ENCODE measurements at regions not wholly inside any gene's neighbourhood (a gene's known extent, or its start where the extent isn't known, plus 50 kb on each side); places are given as distances from the start of the nearest gene placed in this dataset.

DNA sequence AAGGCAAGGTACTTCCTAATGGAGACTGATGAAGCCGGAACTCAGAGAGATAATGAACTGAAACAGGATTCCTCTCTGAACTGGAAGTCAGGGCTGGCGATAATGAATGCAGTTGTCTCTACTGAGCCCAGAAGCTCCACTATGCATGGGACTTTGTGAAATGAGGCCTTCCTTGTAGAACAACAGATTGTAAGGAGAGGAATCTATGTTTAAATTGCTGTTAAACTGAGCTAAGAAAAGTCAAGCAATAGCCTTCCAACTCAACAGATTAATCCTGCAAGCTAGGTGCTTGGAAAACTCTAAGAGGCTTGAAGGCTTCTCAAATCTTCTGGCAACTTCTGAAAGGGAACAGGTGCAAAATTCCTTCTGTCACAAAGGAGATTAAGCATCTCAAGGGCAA is 119.5 kb upstream of the ARHGAP5 start:
- no peak for ATAC-seq

DNA sequence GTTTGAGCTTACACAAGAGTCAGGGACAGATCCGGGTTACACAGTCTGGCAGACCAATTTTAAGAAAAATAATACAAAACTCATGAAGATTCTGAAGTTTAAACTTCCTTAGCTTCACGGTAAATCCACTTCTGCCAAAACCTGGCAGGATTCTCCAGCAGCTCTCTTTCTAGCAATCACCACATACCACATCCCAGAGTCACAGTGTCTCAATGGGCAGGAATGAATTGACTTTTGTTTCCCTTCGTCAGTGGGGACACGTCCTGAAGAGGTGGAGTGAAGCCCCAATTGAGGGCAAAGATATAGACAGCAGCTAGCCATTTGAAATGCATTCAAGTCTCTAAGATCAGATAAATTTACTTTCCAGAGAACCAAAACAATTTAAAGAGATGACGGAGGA is 117.1 kb upstream of the ARHGAP5 start:
- peaks cover 22% of the 10 kb centered on the region for H3K4me1 ChIP-seq
- DNase-seq (ENCODE audit: low read depth in 1 of 2, low spot score in 1 of 2): no peak
- WGBS (ENCODE audit: missing lambda C conversion rate): 90% methylated on average over 5 of the region's 5 CpGs
- peaks cover 18% of the 10 kb centered on the region; the same call in 2 of the 3 replicates for H3K9me3 ChIP-seq
- ChIA-PET CTCF (interaction anchor here (0.6 to 1.6 kb wide), 3 partner anchors 9 to 1718 kb away, joined by 3 read pairs; no protein-coding TSS in a partner anchor), POLR2A (no interaction called here)
- no peak overlapping the region for H3K4me2 ChIP-seq
- H3K4me3 ChIP-seq: no peak overlapping the region
- FAIRE-seq: no peak
- ATAC-seq: no peak
- H3K27ac ChIP-seq: no peak overlapping the region
- TF ChIP-seq TP53 (CRISPR knock-in tag; IDR thresholded peaks at IDR 0.05): no peak
- TF ChIP-seq HOXB5 (CRISPR knock-in tag; IDR thresholded peaks at IDR 0.05): no peak
- TF ChIP-seq GATA3 (IDR thresholded peaks at IDR 0.05; ENCODE audit: borderline replicate concordance): no peak
- no peak for TF ChIP-seq HDAC2 (IDR thresholded peaks at IDR 0.05)
- TF ChIP-seq EHMT2 (IDR thresholded peaks at IDR 0.05; ENCODE audit: low read depth): no peak
- TF ChIP-seq, protein P1, sequence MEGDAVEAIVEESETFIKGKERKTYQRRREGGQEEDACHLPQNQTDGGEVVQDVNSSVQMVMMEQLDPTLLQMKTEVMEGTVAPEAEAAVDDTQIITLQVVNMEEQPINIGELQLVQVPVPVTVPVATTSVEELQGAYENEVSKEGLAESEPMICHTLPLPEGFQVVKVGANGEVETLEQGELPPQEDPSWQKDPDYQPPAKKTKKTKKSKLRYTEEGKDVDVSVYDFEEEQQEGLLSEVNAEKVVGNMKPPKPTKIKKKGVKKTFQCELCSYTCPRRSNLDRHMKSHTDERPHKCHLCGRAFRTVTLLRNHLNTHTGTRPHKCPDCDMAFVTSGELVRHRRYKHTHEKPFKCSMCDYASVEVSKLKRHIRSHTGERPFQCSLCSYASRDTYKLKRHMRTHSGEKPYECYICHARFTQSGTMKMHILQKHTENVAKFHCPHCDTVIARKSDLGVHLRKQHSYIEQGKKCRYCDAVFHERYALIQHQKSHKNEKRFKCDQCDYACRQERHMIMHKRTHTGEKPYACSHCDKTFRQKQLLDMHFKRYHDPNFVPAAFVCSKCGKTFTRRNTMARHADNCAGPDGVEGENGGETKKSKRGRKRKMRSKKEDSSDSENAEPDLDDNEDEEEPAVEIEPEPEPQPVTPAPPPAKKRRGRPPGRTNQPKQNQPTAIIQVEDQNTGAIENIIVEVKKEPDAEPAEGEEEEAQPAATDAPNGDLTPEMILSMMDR (IDR thresholded peaks at IDR 0.05): no peak
- TF ChIP-seq CEBPB (IDR thresholded peaks at IDR 0.05): no peak
- TF ChIP-seq, protein P2, sequence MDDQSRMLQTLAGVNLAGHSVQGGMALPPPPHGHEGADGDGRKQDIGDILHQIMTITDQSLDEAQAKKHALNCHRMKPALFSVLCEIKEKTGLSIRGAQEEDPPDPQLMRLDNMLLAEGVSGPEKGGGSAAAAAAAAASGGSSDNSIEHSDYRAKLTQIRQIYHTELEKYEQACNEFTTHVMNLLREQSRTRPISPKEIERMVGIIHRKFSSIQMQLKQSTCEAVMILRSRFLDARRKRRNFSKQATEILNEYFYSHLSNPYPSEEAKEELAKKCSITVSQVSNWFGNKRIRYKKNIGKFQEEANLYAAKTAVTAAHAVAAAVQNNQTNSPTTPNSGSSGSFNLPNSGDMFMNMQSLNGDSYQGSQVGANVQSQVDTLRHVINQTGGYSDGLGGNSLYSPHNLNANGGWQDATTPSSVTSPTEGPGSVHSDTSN (IDR thresholded peaks at IDR 0.05): no peak
- TF ChIP-seq NPAS2 (CRISPR knock-in tag; IDR thresholded peaks at IDR 0.05; ENCODE audit: borderline replicate concordance): no peak
- TF ChIP-seq HEYL (CRISPR knock-in tag; IDR thresholded peaks at IDR 0.05): no peak
- TF ChIP-seq MAZ (IDR thresholded peaks at IDR 0.05; ENCODE audit: borderline replicate concordance, low read depth, low read length): no peak
- TF ChIP-seq MAFK (IDR thresholded peaks at IDR 0.05; ENCODE audit: partially characterized antibody): no peak

More for the DNA sequence above, 119.5 kb upstream of the ARHGAP5 start:
- no peak overlapping the region for H3K4me2 ChIP-seq
- peak overlapping the region; percentile 82 to 85; a peak in 5 of 6 replicates for H3K27ac ChIP-seq
- 94% methylated on average over 2 of the region's 2 CpGs for WGBS (ENCODE audit: missing lambda C conversion rate)
- peaks cover 31% of the 10 kb centered on the region for H3K4me1 ChIP-seq
- no peak for DNase-seq (ENCODE audit: low read depth in 1 of 2, low spot score in 1 of 2)
- CTCF ChIA-PET: no interaction called here
- POLR2A ChIA-PET: no interaction called here
- H3K9me3 ChIP-seq: peaks cover 18% of the 10 kb centered on the region; the same call in 2 of the 3 replicates
- TF ChIP-seq, protein P3, sequence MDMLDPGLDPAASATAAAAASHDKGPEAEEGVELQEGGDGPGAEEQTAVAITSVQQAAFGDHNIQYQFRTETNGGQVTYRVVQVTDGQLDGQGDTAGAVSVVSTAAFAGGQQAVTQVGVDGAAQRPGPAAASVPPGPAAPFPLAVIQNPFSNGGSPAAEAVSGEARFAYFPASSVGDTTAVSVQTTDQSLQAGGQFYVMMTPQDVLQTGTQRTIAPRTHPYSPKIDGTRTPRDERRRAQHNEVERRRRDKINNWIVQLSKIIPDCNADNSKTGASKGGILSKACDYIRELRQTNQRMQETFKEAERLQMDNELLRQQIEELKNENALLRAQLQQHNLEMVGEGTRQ (IDR thresholded peaks at IDR 0.05): no peak
- TF ChIP-seq, protein P2 (IDR thresholded peaks at IDR 0.05): no peak
- TF ChIP-seq CEBPB (IDR thresholded peaks at IDR 0.05) (no peak), JUN (IDR thresholded peaks at IDR 0.05) (no peak), GATA3 (IDR thresholded peaks at IDR 0.05; ENCODE audit: borderline replicate concordance) (no peak), FOSB (CRISPR knock-in tag; IDR thresholded peaks at IDR 0.05) (no peak), FOSL2 (IDR thresholded peaks at IDR 0.05) (no peak), FOSL2 (CRISPR knock-in tag; IDR thresholded peaks at IDR 0.05) (no peak), KDM5A (IDR thresholded peaks at IDR 0.05) (no peak), ZFP36 (IDR thresholded peaks at IDR 0.05; ENCODE audit: borderline replicate concordance, partially characterized antibody) (no peak), TP53 (CRISPR knock-in tag; IDR thresholded peaks at IDR 0.05) (no peak), HOXB13 (CRISPR knock-in tag; IDR thresholded peaks at IDR 0.05; ENCODE audit: low read depth) (no peak), PHF8 (IDR thresholded peaks at IDR 0.05; ENCODE audit: borderline replicate concordance, low read depth) (no peak), NR3C1 (IDR thresholded peaks at IDR 0.05) (no peak), ZC3H11A (IDR thresholded peaks at IDR 0.05) (no peak), HOXB5 (CRISPR knock-in tag; IDR thresholded peaks at IDR 0.05) (no peak), NFE2L2 (conservative IDR thresholded peaks at IDR 0.05; ENCODE audit: low read length) (no peak), FOXS1 (CRISPR knock-in tag; IDR thresholded peaks at IDR 0.05) (no peak)
- TF ChIP-seq, protein P4, sequence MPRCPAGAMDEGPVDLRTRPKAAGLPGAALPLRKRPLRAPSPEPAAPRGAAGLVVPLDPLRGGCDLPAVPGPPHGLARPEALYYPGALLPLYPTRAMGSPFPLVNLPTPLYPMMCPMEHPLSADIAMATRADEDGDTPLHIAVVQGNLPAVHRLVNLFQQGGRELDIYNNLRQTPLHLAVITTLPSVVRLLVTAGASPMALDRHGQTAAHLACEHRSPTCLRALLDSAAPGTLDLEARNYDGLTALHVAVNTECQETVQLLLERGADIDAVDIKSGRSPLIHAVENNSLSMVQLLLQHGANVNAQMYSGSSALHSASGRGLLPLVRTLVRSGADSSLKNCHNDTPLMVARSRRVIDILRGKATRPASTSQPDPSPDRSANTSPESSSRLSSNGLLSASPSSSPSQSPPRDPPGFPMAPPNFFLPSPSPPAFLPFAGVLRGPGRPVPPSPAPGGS (IDR thresholded peaks at IDR 0.05): no peak
- TF ChIP-seq, protein P5, sequence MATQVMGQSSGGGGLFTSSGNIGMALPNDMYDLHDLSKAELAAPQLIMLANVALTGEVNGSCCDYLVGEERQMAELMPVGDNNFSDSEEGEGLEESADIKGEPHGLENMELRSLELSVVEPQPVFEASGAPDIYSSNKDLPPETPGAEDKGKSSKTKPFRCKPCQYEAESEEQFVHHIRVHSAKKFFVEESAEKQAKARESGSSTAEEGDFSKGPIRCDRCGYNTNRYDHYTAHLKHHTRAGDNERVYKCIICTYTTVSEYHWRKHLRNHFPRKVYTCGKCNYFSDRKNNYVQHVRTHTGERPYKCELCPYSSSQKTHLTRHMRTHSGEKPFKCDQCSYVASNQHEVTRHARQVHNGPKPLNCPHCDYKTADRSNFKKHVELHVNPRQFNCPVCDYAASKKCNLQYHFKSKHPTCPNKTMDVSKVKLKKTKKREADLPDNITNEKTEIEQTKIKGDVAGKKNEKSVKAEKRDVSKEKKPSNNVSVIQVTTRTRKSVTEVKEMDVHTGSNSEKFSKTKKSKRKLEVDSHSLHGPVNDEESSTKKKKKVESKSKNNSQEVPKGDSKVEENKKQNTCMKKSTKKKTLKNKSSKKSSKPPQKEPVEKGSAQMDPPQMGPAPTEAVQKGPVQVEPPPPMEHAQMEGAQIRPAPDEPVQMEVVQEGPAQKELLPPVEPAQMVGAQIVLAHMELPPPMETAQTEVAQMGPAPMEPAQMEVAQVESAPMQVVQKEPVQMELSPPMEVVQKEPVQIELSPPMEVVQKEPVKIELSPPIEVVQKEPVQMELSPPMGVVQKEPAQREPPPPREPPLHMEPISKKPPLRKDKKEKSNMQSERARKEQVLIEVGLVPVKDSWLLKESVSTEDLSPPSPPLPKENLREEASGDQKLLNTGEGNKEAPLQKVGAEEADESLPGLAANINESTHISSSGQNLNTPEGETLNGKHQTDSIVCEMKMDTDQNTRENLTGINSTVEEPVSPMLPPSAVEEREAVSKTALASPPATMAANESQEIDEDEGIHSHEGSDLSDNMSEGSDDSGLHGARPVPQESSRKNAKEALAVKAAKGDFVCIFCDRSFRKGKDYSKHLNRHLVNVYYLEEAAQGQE (IDR thresholded peaks at IDR 0.05): no peak
- TF ChIP-seq, protein P6, sequence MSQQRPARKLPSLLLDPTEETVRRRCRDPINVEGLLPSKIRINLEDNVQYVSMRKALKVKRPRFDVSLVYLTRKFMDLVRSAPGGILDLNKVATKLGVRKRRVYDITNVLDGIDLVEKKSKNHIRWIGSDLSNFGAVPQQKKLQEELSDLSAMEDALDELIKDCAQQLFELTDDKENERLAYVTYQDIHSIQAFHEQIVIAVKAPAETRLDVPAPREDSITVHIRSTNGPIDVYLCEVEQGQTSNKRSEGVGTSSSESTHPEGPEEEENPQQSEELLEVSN (IDR thresholded peaks at IDR 0.05; ENCODE audit: borderline replicate concordance, low read depth): no peak
- FAIRE-seq: no peak
- H3K4me3 ChIP-seq: no peak overlapping the region
